OCI-LY1 (cell line): ENCODE measurements at regions not wholly inside any gene's neighbourhood (a gene's known extent, or its start where the extent isn't known, plus 50 kb on each side); places are given as distances from the start of the nearest gene placed in this dataset.

Experiments used
- H2AFZ ChIP-seq: fragments of 200-600 bp; sonication (generic), shearing (Covaris generic); 2 replicates; pipeline ENCODE4 v1.6.0; 2014; ENCODE audit warnings: antibody characterized with exemption, mild to moderate bottlenecking, low read length
- H3F3A ChIP-seq: fragments of 200-600 bp; sonication (generic), shearing (Covaris generic); 2 replicates; pipeline ENCODE4 v1.6.0; 2014; ENCODE audit warnings: mild to moderate bottlenecking, antibody characterized with exemption, low read length, moderate library complexity; ENCODE audit not compliant: insufficient read depth
- H3K27ac ChIP-seq: fragments of 200-600 bp; sonication (generic); 2 replicates; pipeline ENCODE4 v1.5.1; 2014; ENCODE audit warnings: low read length, mixed run types, mild to moderate bottlenecking, low read depth; ENCODE audit not compliant: poor library complexity, severe bottlenecking
- H3K27me3 ChIP-seq: fragments of 200-600 bp; sonication (generic); 2 replicates; pipeline ENCODE4 v1.6.0; 2014; ENCODE audit warnings: antibody characterized with exemption, mild to moderate bottlenecking, low read length, moderate library complexity; ENCODE audit not compliant: insufficient read depth
- H3K36me3 ChIP-seq: fragments of 200-600 bp; sonication (generic); 2 replicates; pipeline ENCODE4 v1.6.1; 2014; ENCODE audit warnings: mild to moderate bottlenecking, antibody characterized with exemption, low read length, moderate library complexity, mixed read lengths; ENCODE audit not compliant: insufficient read depth
- H3K4me1 ChIP-seq: fragments of 200-600 bp; sonication (generic); 2 replicates; pipeline ENCODE4 v1.5.1; 2014; ENCODE audit warnings: mild to moderate bottlenecking, low read length, moderate library complexity; ENCODE audit not compliant: insufficient read depth, severe bottlenecking
- H3K4me2 ChIP-seq: fragments of 200-600 bp; sonication (generic), shearing (Covaris generic); 2 replicates; pipeline ENCODE4 v1.6.1; 2014; ENCODE audit warnings: low read length
- H3K4me3 ChIP-seq: fragments of 200-600 bp; sonication (generic); 2 replicates; pipeline ENCODE4 v1.5.1; 2014; ENCODE audit warnings: low read length, low read depth, mild to moderate bottlenecking, mixed read lengths; ENCODE audit not compliant: poor library complexity, severe bottlenecking
- H3K79me2 ChIP-seq: fragments of 200-600 bp; shearing (Covaris generic); 2 replicates; pipeline ENCODE4 v1.6.1; 2016; ENCODE audit warnings: mixed run types, low read length, mixed read lengths; ENCODE audit not compliant: insufficient read depth
- H3K9ac ChIP-seq: fragments of 200-600 bp; sonication (generic), shearing (Covaris generic); 2 replicates; pipeline ENCODE4 v1.6.1; 2014; ENCODE audit warnings: mild to moderate bottlenecking, low read length, mixed read lengths
- H3K9me2 ChIP-seq: fragments of 200-600 bp; sonication (generic), shearing (Covaris generic); 2 replicates; pipeline ENCODE4 v1.6.1; 2014; ENCODE audit warnings: low read depth, mild to moderate bottlenecking, low read length, mixed read lengths
- H3K9me3 ChIP-seq: fragments of 200-600 bp; shearing (Covaris generic); 2 replicates; pipeline ENCODE4 v1.6.1; 2014; ENCODE audit warnings: low read length, mixed read lengths
- H4K20me1 ChIP-seq: fragments of 200-600 bp; sonication (generic), shearing (Covaris generic); 2 replicates; pipeline ENCODE4 v1.6.0; 2016; ENCODE audit warnings: mild to moderate bottlenecking, low read length; ENCODE audit not compliant: insufficient read depth
- EZH2 ChIP-seq: fragments of 200-600 bp; sonication (generic), shearing (Covaris generic); IDR thresholded peaks from 2 replicates; pipeline ENCODE4 v1.8.0; 2017; ENCODE audit warnings: borderline replicate concordance, mixed run types, mild to moderate bottlenecking, antibody characterized with exemption, low read length, moderate library complexity, mixed read lengths
- TF ChIP-seq, protein P1 (sequence below): fragments of 200-600 bp; sonication (generic), shearing (Covaris generic); IDR thresholded peaks from 2 replicates; pipeline ENCODE4 v1.5.1; 2017; ENCODE audit warnings: mild to moderate bottlenecking, antibody characterized with exemption, low read length, moderate library complexity, mixed read lengths

DNA sequence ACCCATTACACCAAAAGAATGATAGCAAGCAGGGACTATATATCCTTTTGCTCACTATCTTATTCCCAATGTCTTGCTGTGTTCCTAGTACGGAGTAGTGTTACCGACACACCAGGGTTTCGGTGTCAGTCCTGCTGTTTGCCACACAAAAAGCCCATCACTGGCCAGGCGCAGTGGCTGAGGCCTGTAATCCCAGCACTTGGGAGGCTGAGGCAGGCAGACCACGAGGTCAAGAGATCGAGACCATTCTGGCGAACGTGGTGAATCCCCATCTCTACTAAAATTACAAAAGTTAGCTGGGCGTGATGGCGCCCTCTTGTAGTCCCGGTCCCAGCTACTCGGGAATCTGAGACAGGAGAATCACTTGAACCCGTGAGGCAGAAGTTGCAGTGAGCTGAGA lies 1467.3 kb upstream of the MIR17HG start:
- Histone ChIP-seq H3K36me3 (no peaks in the 10 kb centered on the region), H3K4me2 (no peak overlapping the region), H3K27ac (no peak overlapping the region), H3K9ac (no peak overlapping the region), H3K79me2 (no peaks in the 10 kb centered on the region), H3K9me2 (no peaks in the 10 kb centered on the region), H3K4me3 (no peak overlapping the region), H3K27me3 (no peaks in the 10 kb centered on the region), H3K9me3 (no peaks in the 10 kb centered on the region), H2AFZ (no peak overlapping the region), H3K4me1 (no peaks in the 10 kb centered on the region), H3F3A (0 out of 2 replicates have a peak, but pooled peaks cover 3% of the 10 kb centered on the region), H4K20me1 (no peaks in the 10 kb centered on the region)
- TF ChIP-seq, protein P1, sequence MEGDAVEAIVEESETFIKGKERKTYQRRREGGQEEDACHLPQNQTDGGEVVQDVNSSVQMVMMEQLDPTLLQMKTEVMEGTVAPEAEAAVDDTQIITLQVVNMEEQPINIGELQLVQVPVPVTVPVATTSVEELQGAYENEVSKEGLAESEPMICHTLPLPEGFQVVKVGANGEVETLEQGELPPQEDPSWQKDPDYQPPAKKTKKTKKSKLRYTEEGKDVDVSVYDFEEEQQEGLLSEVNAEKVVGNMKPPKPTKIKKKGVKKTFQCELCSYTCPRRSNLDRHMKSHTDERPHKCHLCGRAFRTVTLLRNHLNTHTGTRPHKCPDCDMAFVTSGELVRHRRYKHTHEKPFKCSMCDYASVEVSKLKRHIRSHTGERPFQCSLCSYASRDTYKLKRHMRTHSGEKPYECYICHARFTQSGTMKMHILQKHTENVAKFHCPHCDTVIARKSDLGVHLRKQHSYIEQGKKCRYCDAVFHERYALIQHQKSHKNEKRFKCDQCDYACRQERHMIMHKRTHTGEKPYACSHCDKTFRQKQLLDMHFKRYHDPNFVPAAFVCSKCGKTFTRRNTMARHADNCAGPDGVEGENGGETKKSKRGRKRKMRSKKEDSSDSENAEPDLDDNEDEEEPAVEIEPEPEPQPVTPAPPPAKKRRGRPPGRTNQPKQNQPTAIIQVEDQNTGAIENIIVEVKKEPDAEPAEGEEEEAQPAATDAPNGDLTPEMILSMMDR, result no peak
- no peak for TF ChIP-seq EZH2

DNA sequence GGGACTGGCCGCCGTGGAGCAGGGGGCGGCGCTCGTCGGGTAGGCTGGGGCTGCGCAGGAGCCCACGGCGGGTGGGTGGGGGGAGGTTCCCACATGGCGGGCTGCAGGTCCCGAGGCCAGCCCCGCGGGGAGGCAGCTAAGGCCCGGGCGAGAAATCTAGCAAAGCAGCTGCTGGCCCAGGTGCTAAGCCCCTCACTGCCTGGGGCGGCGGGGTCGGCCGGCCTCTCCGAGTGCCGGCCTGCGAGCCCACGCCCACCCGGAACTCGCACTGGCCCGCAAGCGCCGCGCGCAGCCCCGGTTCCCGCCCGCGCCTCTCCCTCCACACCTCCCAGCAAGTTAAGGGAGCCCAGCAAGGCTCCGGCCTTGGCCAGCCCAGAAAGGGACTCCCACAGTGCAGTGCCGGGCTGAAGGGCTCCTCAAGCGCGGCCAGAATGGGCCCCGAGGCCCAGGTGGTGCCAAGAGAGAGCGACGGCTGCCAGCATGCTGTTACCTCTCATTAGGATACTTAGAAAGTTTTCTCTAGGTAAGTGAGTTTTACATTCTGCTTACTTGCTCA lies 1463.5 kb upstream of the MIR17HG start:
- TF ChIP-seq EZH2, result no peak
- TF ChIP-seq, protein P1, result no peak
- Histone ChIP-seq H3K4me2 (no peak overlapping the region), H3K27me3 (no peaks in the 10 kb centered on the region), H3K4me1 (no peaks in the 10 kb centered on the region), H3K79me2 (no peaks in the 10 kb centered on the region), H3K9me2 (no peaks in the 10 kb centered on the region), H3K36me3 (no peaks in the 10 kb centered on the region), H2AFZ (no peak overlapping the region), H3F3A (peaks cover 3% of the 10 kb centered on the region; the same call in 1 of the 2 replicates), H4K20me1 (no peaks in the 10 kb centered on the region), H3K4me3 (no peak overlapping the region), H3K27ac (no peak overlapping the region), H3K9ac (no peak overlapping the region), H3K9me3 (no peaks in the 10 kb centered on the region)

DNA sequence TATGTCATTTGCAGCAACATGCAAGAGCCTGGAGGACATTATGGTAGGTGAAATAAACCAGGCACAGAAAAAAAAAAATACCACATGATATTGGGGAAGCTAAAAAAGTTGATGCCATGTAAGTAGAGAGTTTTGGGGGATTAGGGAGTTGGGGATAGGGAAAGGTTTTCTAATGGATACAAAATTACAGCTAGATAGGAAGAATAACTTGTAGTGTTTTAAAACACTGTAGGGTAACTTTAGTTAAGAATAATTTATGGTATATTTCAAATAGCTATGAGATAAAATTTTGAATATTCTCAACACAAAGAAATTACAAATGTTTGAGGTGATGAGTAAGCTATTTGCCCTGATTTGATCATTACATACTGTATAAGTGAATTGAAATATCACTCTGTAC lies 1456.7 kb upstream of the MIR17HG start:
- H3K9me3 ChIP-seq, result no peaks in the 10 kb centered on the region
- H3K9ac ChIP-seq, result no peak overlapping the region

More for the DNA sequence above, 1456.7 kb upstream of the MIR17HG start:
- TF ChIP-seq, protein P1, result no peak
- TF ChIP-seq EZH2, result no peak
- Histone ChIP-seq H3F3A (no peaks in the 10 kb centered on the region; the same call in 1 of the 2 replicates), H3K27me3 (no peaks in the 10 kb centered on the region), H3K27ac (no peak overlapping the region), H3K79me2 (no peaks in the 10 kb centered on the region), H2AFZ (no peak overlapping the region), H3K36me3 (no peaks in the 10 kb centered on the region), H3K4me2 (no peak overlapping the region), H3K4me3 (no peak overlapping the region), H3K4me1 (no peaks in the 10 kb centered on the region), H4K20me1 (no peaks in the 10 kb centered on the region), H3K9me2 (no peaks in the 10 kb centered on the region)
